Memory B cell (primary cell): ENCODE measurements at regions not wholly inside any gene's neighbourhood (a gene's known extent, or its start where the extent isn't known, plus 50 kb on each side); places are given as distances from the start of the nearest gene placed in this dataset.

Source experiments
- ATAC-seq: fragments of 150-1000 bp; cut with Tn5 transposase; 2 replicates; pipeline ENCODE4 v1.10.0; 2021; ENCODE audit warnings: low read depth, mild to moderate bottlenecking, moderate library complexity
- DNase-seq, 2 donors: peaks; one replicate each; pipeline ENCODE4 v3.0.0; 2022; ENCODE audit warnings: low spot score in 2 of 2
- H3K27ac Mint-ChIP-seq: one replicate; pipeline ENCODE4 v1.8.0; 2022; ENCODE audit warnings: mild to moderate bottlenecking, moderate library complexity, mixed read lengths
- H3K27me3 Mint-ChIP-seq: one replicate; pipeline ENCODE4 v1.8.0; 2022; ENCODE audit warnings: mixed read lengths
- H3K36me3 Mint-ChIP-seq: one replicate; pipeline ENCODE4 v1.8.0; 2022; ENCODE audit warnings: mild to moderate bottlenecking, mixed read lengths
- H3K4me1 Mint-ChIP-seq: one replicate; pipeline ENCODE4 v1.8.0; 2022; ENCODE audit warnings: mixed read lengths
- H3K4me3 Mint-ChIP-seq: one replicate; pipeline ENCODE4 v1.8.0; 2022; ENCODE audit warnings: mild to moderate bottlenecking, moderate library complexity, mixed read lengths
- H3K9me3 Mint-ChIP-seq: one replicate; pipeline ENCODE4 v1.8.0; 2022; ENCODE audit warnings: mixed read lengths

DNA sequence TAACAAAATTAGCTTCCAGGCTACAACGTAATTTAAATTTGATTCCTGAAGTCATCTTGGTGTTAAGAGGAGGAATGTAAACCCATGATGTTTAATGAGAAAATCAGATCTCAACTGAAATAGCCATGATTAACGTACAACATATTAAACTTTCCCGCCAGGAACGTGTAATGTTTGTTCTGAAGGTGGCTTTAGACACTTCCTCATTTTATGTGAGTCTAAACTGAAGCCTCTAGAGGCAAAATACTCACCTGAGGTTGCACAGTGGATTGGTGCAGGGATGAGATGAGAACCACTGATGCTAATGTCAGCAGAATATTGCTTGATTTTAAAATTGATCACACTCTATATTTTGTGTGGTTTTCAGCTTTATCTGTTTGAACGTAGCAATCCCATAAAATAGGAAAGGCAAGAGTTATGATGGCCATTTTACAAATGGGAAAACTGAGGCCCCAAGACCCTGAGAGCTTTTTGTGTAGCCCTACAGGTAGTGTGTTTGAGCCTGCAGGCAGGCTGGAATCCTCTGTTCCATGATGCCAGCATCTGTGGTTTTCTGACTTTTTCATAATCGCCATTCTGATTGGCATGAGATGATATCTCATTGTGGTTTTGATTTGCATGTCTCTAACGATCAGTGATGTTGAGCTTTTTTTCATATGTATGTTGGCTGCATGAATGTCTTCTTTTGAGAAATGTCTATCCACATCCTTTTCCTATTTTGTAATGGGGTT, 243.7 kb upstream of the BMPER start:
- Mint-ChIP-seq H3K4me1 (peaks cover 3% of the 10 kb centered on the region), H3K27ac (no peak overlapping the region), H3K4me3 (no peak overlapping the region), H3K36me3 (peaks cover 11% of the 10 kb centered on the region), H3K27me3 (no peaks in the 10 kb centered on the region), H3K9me3 (peaks cover 6% of the 10 kb centered on the region)
- ATAC-seq (peak; percentile 39), DNase-seq (no peak)

DNA sequence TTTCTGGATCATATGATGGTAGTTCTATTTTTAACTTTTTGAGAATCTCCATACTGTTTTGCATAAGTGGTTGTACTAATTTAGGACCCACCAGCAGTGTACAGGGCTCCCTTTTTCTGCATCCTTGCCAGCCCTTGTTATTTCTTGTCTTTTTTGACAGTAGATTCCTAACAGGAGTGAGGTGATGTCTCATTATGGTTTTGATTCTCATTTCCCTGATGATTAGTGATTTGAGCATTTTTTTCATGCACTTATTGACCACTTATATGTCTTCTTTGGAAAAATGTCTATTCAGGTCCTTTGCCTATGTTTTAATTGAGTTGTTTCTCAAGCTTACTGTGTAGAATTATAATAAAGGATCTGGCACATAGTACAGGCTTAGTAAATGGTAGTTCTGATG, 238.8 kb upstream of the BMPER start:
- DNase-seq = no peak
- H3K36me3 Mint-ChIP-seq = peaks cover 11% of the 10 kb centered on the region
- H3K9me3 Mint-ChIP-seq = peaks cover 4% of the 10 kb centered on the region

DNA sequence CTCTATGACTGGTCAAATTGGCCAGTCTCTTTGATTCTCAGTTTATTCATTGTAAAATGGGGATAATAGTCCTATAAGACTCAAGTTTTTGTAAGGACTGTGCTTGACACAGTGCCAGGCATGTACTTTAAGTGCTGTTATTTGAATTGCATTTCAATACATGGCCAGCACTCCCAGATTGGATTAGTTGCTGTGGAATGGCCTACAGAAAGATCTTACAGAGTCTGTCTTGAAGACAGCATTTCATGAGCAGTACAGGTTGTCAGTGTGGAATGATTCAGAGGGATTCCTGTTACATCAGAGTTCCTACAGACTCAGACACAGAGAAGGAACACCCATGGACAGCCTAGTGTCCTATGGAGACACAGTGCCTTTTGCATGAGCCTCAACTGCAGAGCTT, 238.1 kb upstream of the BMPER start:
- H3K9me3 Mint-ChIP-seq = peaks cover 4% of the 10 kb centered on the region
- no peak overlapping the region for H3K4me3 Mint-ChIP-seq
- H3K36me3 Mint-ChIP-seq = peaks cover 11% of the 10 kb centered on the region
- DNase-seq (no peak), ATAC-seq (no peak)
- H3K27me3 Mint-ChIP-seq = no peaks in the 10 kb centered on the region
- no peak overlapping the region for H3K27ac Mint-ChIP-seq
- H3K4me1 Mint-ChIP-seq = peaks cover 13% of the 10 kb centered on the region

More for the DNA sequence above, 238.8 kb upstream of the BMPER start:
- Mint-ChIP-seq H3K27me3 (no peaks in the 10 kb centered on the region), H3K4me3 (no peak overlapping the region), H3K4me1 (peaks cover 7% of the 10 kb centered on the region), H3K27ac (no peak overlapping the region)
- ATAC-seq = no peak

DNA sequence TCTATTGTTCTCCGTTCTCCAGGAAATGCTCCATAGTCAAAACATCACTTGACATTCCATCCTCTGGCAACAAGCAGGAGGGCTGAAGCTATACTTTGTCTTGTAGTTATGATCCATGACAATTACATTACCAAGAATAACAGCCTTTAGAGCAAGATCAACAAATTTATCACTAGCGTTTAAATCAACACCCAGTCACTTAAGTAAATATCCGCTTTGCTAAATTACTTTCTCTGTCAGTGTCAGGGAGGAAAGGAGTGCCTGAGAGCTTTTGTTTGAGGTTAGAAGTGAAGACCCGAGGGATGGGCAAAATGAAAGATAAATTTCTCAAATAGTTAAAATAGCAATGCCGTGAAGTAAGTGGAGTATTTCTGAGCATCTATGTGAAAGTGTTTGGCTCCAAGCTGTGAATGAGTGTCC, 236.1 kb upstream of the BMPER start:
- Mint-ChIP-seq H3K36me3 (peaks cover 4% of the 10 kb centered on the region), H3K9me3 (peaks cover 4% of the 10 kb centered on the region), H3K27me3 (no peaks in the 10 kb centered on the region), H3K4me1 (peaks cover 20% of the 10 kb centered on the region), H3K27ac (no peak overlapping the region), H3K4me3 (no peak overlapping the region)
- DNase-seq = no peak
- no peak for ATAC-seq

DNA sequence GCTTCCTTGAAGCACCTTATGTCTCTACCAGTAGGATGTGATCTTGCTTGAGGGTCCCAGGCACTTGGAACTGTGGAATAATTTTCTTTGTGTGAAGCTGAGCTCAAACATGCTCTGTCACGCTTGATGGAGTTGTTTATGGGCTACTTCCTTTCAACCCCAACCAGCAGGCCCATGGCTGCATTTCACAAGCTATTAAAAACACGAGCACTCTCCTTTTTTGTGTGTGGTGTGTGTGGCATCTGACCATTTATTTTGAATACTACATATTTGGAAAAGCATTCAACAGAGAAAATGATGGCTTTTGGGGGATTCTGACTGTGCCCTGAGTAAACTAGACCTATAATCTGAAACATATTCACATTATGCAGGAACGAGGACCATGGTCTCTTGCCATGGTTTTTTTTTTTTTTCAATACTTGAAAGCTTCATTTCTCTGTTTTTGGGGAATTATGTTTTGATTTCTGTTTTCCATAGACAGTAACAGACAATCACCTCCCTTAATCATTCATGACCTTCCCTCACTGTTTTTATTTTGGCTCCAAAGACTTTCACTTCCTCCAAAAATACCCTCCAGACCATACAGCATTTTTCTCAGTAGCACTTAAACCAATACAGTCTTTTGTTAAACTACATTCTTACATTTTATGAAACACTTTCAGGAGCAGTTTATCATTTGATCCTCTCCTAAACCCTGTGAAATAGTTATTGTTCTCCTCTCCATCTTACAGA, 233.6 kb upstream of the BMPER start:
- no peaks in the 10 kb centered on the region for H3K9me3 Mint-ChIP-seq
- peak overlapping the region; percentile 22 for H3K4me3 Mint-ChIP-seq
- peaks cover 20% of the 10 kb centered on the region for H3K4me1 Mint-ChIP-seq
- peaks cover 1% of the 10 kb centered on the region for H3K27me3 Mint-ChIP-seq
- no peaks in the 10 kb centered on the region for H3K36me3 Mint-ChIP-seq
- H3K27ac Mint-ChIP-seq = peak overlapping the region; percentile 71
- DNase-seq (peak in 1 of 2 donors; percentile 1), ATAC-seq (peak; percentile 87)

DNA sequence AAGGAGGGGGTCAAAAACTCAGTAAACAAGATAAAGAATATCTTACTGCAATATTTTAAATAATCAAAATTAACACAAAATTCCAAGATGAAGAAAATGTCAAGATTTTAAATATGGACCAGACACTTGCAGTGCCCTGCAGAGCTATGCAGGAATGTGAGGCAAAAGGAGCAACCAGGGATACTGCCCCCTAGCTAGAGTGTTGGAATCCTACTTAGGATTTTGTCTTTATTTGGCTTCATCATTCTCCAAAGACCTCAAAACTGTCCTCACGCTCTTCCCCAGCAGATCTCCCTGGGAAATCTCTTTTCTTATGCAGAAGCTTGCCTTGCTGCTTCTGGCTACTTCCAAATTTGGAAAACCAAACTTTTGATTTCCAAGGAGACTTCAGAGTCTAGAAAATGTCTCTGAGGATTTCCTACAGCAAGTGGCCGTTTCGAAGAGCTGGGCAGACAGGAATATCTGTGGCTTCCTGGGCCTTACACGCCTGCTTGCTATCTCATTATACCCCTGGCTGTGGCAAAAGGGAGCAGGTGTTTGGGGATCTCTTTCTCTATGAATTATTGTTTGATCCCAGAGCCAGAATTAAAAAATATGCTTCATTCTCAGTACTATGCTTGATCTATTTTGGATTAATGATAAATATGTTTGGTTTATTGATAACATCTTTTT, 232.2 kb upstream of the BMPER start:
- Mint-ChIP-seq H3K27ac (no peak overlapping the region), H3K36me3 (no peaks in the 10 kb centered on the region), H3K4me1 (peaks cover 20% of the 10 kb centered on the region), H3K27me3 (peaks cover 1% of the 10 kb centered on the region), H3K9me3 (no peaks in the 10 kb centered on the region), H3K4me3 (no peak overlapping the region)
- DNase-seq (no peak), ATAC-seq (no peak)

DNA sequence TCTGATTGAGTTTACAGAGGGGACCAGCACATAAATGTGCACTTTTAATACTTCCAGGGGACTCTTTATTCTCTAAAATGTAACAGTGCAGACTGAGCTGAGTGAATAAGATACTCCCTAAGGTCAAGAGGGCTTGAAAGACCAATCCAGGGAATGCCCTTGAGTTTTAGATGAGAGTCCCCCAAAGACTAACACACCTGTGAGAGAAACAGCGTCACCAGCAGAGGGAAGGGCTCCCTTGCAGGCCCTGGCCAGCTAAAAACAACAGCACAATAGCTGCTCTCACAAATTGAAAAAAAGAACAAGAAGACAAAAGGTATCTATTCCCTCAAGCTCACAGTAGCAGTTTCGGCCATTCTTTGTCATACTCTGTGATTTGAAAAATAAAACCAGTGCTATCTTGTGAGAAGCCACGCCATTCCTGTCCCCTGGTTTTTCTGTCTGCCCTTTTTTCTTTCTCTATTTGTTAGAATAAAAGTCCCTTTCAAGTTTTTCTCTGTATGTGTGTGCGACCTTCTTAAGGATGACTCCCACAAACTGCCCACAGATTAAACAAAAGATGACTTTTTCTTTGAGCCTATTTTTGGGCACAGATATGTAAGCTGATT, 230.4 kb upstream of the BMPER start:
- no peak overlapping the region for H3K4me3 Mint-ChIP-seq
- ATAC-seq (no peak), DNase-seq (no peak)
- H3K27me3 Mint-ChIP-seq = peaks cover 1% of the 10 kb centered on the region
- peaks cover 10% of the 10 kb centered on the region for H3K9me3 Mint-ChIP-seq
- H3K27ac Mint-ChIP-seq = no peak overlapping the region
- peaks cover 20% of the 10 kb centered on the region for H3K4me1 Mint-ChIP-seq
- peaks cover 9% of the 10 kb centered on the region for H3K36me3 Mint-ChIP-seq

DNA sequence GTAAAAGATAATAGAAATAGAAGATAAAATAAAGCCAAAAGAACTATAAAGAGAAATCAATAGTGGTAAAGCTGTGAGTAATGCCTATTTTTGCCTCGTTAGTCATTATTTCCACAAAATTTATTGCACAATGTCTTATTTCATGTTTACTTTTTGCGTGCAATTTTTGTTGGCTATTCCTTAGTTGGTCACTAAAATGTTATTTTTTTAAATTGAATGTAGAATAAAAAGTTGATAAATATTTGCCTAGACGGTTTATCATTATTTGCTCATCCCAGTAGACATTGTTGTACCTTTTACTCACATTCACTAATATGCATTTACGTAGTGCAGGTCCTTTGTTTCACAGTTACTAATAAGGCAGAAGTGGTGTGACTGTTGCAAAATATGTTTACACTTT, 227.8 kb upstream of the BMPER start:
- peaks cover 20% of the 10 kb centered on the region for H3K36me3 Mint-ChIP-seq
- no peak overlapping the region for H3K4me3 Mint-ChIP-seq
- ATAC-seq = no peak
- no peak for DNase-seq
- H3K4me1 Mint-ChIP-seq = peaks cover 3% of the 10 kb centered on the region
- H3K27me3 Mint-ChIP-seq = peaks cover 1% of the 10 kb centered on the region
- no peak overlapping the region for H3K27ac Mint-ChIP-seq
- peaks cover 12% of the 10 kb centered on the region for H3K9me3 Mint-ChIP-seq

DNA sequence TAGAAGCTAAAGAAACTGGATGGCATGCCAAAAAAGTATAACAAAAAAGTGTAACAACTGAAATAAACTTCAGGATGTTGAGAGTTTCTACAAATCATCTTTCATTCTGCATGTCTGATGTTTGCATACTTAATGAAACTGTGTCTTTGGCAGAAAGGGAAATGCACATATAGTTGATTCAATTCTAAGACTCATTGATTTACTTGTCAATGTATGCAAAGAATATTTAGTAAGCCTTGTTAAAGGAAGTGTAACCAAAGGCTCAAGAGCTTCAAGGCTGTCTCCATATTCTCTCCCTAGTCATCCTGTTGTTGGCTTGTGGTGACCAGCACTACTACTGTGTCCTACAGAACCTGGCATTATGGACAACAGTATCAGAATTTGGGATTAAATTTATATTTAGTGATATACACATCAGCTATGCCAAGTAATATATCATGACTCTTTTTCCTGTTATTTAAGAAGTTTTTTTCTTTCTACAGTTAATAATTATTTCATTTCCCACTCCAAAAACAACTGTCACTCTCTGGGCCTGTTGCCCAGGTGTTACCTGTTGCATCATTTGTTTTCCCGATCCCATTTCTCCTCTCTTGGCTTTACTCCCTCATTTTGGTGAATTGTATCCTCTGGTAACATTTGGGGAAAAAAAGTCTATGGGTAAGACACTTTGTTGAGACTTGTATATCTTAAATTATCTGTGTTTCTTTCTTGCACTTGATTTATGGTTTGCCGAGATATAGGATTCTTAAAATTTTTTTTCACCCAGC, 226.6 kb upstream of the BMPER start:
- Mint-ChIP-seq H3K27ac (no peak overlapping the region), H3K4me1 (no peaks in the 10 kb centered on the region), H3K36me3 (peaks cover 21% of the 10 kb centered on the region), H3K27me3 (peaks cover 1% of the 10 kb centered on the region), H3K4me3 (no peak overlapping the region), H3K9me3 (peaks cover 12% of the 10 kb centered on the region)
- DNase-seq (no peak), ATAC-seq (no peak)

DNA sequence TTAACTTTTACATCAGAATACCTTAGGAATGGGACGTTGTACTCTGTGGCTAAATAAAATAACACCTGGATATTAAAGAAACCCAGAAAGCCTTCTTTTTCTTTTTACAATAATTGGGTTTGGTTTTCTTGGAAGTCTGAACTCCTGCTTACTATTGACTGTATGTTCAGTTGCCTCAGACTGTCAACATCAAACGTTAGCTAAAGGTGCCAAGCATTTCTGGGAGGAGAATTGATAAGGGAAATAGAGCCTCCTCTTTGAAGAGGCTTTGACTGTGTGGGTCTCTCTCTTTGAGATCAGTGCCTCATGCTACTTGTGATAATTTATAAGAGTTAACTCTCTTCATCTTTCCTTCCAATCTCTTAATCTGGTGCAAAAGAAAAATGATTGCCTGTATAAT, 224.7 kb upstream of the BMPER start:
- Mint-ChIP-seq H3K9me3 (peaks cover 12% of the 10 kb centered on the region), H3K27me3 (no peaks in the 10 kb centered on the region), H3K4me3 (no peak overlapping the region), H3K4me1 (no peaks in the 10 kb centered on the region), H3K36me3 (peaks cover 24% of the 10 kb centered on the region), H3K27ac (no peak overlapping the region)
- ATAC-seq (no peak), DNase-seq (no peak)

DNA sequence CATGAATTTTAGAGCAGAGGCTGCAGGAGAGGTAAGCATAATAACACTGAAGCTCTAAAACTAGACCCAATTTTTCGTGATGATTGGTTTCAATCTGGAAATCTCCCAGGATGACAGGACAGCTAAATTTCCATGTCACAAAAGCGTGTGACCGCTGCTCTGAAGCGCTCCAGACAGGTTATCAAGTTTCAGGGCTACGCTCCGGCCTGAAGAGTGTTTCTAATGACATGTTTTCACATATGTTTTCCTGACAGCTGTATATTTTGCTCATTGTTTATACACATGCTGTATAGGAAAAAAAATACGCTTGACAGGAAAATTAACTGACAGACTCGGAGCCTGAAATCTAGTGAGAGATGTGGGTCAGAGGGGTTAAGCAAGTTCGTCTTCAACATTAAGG, 219.8 kb upstream of the BMPER start:
- Mint-ChIP-seq H3K4me1 (no peaks in the 10 kb centered on the region), H3K4me3 (no peak overlapping the region), H3K27me3 (no peaks in the 10 kb centered on the region), H3K9me3 (peaks cover 5% of the 10 kb centered on the region), H3K36me3 (peaks cover 21% of the 10 kb centered on the region), H3K27ac (no peak overlapping the region)
- DNase-seq (no peak), ATAC-seq (no peak)

DNA sequence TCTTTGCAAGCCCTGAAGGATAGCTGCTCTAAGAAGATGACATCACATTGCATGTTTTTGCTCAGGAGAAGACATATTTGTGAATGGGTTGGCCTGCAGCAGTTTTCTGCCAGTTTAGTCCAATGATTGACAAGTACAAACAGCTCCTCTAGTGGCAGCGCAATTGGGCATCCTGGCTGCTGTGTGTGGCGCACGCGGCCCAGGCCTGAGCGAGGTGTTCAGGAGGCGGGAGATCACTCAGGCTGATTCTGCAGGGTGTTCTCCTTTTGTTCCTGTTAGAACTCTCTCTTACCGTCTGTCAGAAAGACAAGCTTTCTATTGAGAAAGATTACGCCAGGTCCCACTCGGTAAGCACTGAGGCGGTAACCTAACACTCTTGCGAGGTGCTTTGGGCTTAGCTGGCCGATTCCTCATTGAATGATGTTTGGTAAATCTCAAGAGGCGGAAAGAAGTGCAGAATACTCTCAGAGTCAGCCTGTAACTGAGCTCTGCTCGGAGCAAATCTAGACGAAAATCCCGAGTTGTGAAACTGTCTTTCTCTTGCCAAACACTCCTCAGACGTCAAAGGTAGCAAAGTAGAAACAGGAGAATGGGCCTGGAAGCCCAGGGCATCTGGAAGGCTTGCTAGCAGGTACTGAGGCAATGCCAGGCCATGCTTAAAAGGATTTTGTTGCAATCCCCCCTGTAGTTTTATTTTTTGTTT, 219.2 kb upstream of the BMPER start:
- no peaks in the 10 kb centered on the region for H3K27me3 Mint-ChIP-seq
- DNase-seq = no peak
- peaks cover 24% of the 10 kb centered on the region for H3K36me3 Mint-ChIP-seq
- no peak overlapping the region for H3K4me3 Mint-ChIP-seq
- no peaks in the 10 kb centered on the region for H3K4me1 Mint-ChIP-seq
- no peak for ATAC-seq
- H3K27ac Mint-ChIP-seq = no peak overlapping the region
- H3K9me3 Mint-ChIP-seq = peaks cover 7% of the 10 kb centered on the region

DNA sequence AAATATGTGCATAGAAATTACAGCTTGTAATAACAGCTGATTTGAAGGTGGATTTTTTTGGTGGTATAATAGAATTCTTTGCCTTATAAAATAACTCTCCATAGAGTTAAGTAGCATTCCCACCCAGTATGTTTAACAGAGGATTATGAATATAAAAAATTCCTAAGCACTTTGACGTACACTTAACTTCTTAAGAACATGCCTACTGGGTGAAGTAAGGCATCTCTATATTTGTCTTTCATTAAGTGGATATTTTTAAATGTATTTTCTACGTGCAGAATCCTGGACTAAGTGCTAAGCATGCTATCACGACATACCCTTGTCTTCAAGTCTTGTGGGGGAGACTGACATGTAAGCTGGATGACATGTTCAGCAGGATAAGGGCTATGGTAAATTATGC, 217.7 kb upstream of the BMPER start:
- H3K4me3 Mint-ChIP-seq = no peak overlapping the region
- no peaks in the 10 kb centered on the region for H3K27me3 Mint-ChIP-seq
- H3K27ac Mint-ChIP-seq = no peak overlapping the region
- no peak for ATAC-seq
- no peak for DNase-seq
- peaks cover 21% of the 10 kb centered on the region for H3K36me3 Mint-ChIP-seq
- no peaks in the 10 kb centered on the region for H3K4me1 Mint-ChIP-seq
- peaks cover 7% of the 10 kb centered on the region for H3K9me3 Mint-ChIP-seq
